Heart left ventricle (tissue), 16 donors: ENCODE measurements at regions not wholly inside any gene's neighbourhood (a gene's known extent, or its start where the extent isn't known, plus 50 kb on each side); places are given as distances from the start of the nearest gene placed in this dataset.

Experiments used
- ATAC-seq, 4 donors: fragments of 200-7000 bp; cut with Tn5 transposase; one replicate each; pipeline ENCODE4 v1.9.1; 2020 to 2022; ENCODE audit warnings: moderate library complexity in 4 of 4, mild to moderate bottlenecking in 3 of 4, moderate number of reproducible peaks in 1 of 4
- DNase-seq, 5 donors: peaks; one replicate each; pipeline ENCODE4 v3.0.0-alpha.2; 2020
- H3K27ac ChIP-seq, 12 donors: fragments of 200-600 bp; sonication (generic) in 4 of 12; one replicate each; pipeline versions ENCODE4 v1.5.0 to v1.8.0; 2016 to 2022; ENCODE audit warnings: mild to moderate bottlenecking in 2 of 12
- H3K27me3 ChIP-seq, 9 donors: fragments of 200-600 bp; sonication (generic) in 2 of 9; one replicate each; pipeline versions ENCODE4 v1.5.1 to v1.8.0; 2016 to 2022; ENCODE audit warnings: mild to moderate bottlenecking in 3 of 9
- H3K36me3 ChIP-seq, 9 donors: fragments of 200-600 bp; sonication (generic) in 2 of 9; one replicate each; pipeline versions ENCODE4 v1.5.0 to v1.8.0; 2018 to 2022; ENCODE audit warnings: mild to moderate bottlenecking in 2 of 9
- H3K4me1 ChIP-seq, 12 donors: fragments of 200-600 bp; sonication (generic) in 4 of 12; one replicate each; pipeline versions ENCODE4 v1.5.0 to v1.8.0; 2016 to 2022; ENCODE audit warnings: mild to moderate bottlenecking in 3 of 12
- H3K4me3 ChIP-seq, 12 donors: fragments of 200-600 bp; sonication (generic) in 4 of 12; one replicate each; pipeline versions ENCODE4 v1.5.0 to v1.8.0; 2017 to 2022; ENCODE audit warnings: mild to moderate bottlenecking in 9 of 12, moderate library complexity in 4 of 12
- H3K9me3 ChIP-seq, 12 donors: fragments of 200-600 bp; sonication (generic) in 4 of 12; one replicate each; pipeline versions ENCODE4 v1.5.0 to v1.8.0; 2016 to 2022; ENCODE audit warnings: mild to moderate bottlenecking in 1 of 12
- CTCF ChIP-seq, 12 donors: fragments of 200-600 bp; sonication (generic) in 4 of 12; IDR thresholded peaks; one replicate each; pipeline versions ENCODE4 v1.5.0 to v1.8.0; 2018 to 2022; ENCODE audit warnings: antibody characterized with exemption in 12 of 12, mild to moderate bottlenecking in 5 of 12
- POLR2A ChIP-seq, 2 donors: fragments of 450-650 bp; IDR thresholded peaks; one replicate each; pipeline ENCODE4 v1.6.1; 2017; ENCODE audit warnings: antibody characterized with exemption in 2 of 2, mild to moderate bottlenecking in 2 of 2, moderate library complexity in 2 of 2
- WGBS, 4 donors: extraction: QIAGEN DNeasy Blood & Tissue Kit in 2 of 4; methylation state at CpG; one replicate each; pipeline versions ENCODE4 v1.1.5 to v1.1.7; 2013 to 2018; 5-methylcytosine and 5-hydroxymethylcytosine counted together
- intact Hi-C, 10 donors: fragments of 100-400 bp; cut with DNase I; formaldehyde crosslinking; loops; one replicate each; pipeline versions ENCODE4 v1.11.1 to v1.14.2; 2022
- donor health status: ischemic (EF 13 %, LVEDD 7.1; RV severe dilation, severe dysfunction).
- donor health status: healthy with polysubstance abuse.
- donor health status: DM: no; HTN: yes; CAD: no.
- donor health status: DM: no; HTN: no; CAD: no.
- donor health status: ischemic (EF 25% LVEDD 6.9; RV normal size, moderate dysfunction).
- donor health status: ischemic (EF 25% LVEDD 5.7; RV mildly dilated, moderate dysfunction).
- donor health status: healthy.
- donor health status: DM: yes; HTN: yes; CAD: no.
- donor health status: ischemic (EF 35%, LVEDD 5.7; RV mildly dilated, moderate dysfunction).
- donor health status: nonischemic (EF 11% LVEDD 7.7; RV severe dilation, severe dysfunction).
- donor health status: DM: yes; HTN: yes; CAD: no.
- donor health status: PGD.
- donor health status: ischemic (EF 29% LVEDD 5.4; RV normal size, mild dysfunction).
- donor health status: nonischemic (EF 23%, LVEDD 6.1; RV moderate dilation, normal function).

GRCh38 chrX:43121637-43122036 lies 343.7 kb upstream of the PPP1R2C start:
- ATAC-seq = no peak

GRCh38 chrX:43139645-43140044 lies 361.7 kb upstream of the PPP1R2C start:
- H3K36me3 ChIP-seq = no peaks in the 10 kb centered on the region
- TF ChIP-seq POLR2A (IDR thresholded peaks at IDR 0.05) (no peak), CTCF (IDR thresholded peaks at IDR 0.05) (no peak)
- H3K4me3 ChIP-seq = no peak overlapping the region
- H3K4me1 ChIP-seq = no peaks in the 10 kb centered on the region
- DNase-seq = no peak
- 81 to 95% (median 94%) methylated on average over 1 of the region's 1 CpG for WGBS, 4 donors
- intact Hi-C loops = no loop called here
- H3K9me3 ChIP-seq = no peaks in the 10 kb centered on the region
- ATAC-seq = no peak
- peaks cover 0 to 8% (median 0%) of the 10 kb centered on the region in 9 donors for H3K27me3 ChIP-seq
- no peak overlapping the region for H3K27ac ChIP-seq

More at GRCh38 chrX:43121637-43122036, 343.7 kb upstream of the PPP1R2C start:
- H3K36me3 ChIP-seq = no peaks in the 10 kb centered on the region
- H3K27ac ChIP-seq = no peak overlapping the region
- TF ChIP-seq CTCF (IDR thresholded peaks at IDR 0.05) (peak in 2 of 12 donors; percentile 5 to 7), POLR2A (IDR thresholded peaks at IDR 0.05) (no peak)
- 90 to 98% (median 94%) methylated on average over 1 of the region's 1 CpG for WGBS, 4 donors
- H3K27me3 ChIP-seq = peaks cover 0 to 6% (median 0%) of the 10 kb centered on the region in 9 donors
- H3K4me3 ChIP-seq = no peak overlapping the region
- no peaks in the 10 kb centered on the region for H3K4me1 ChIP-seq
- DNase-seq = no peak
- intact Hi-C loops = no loop called here
- no peaks in the 10 kb centered on the region for H3K9me3 ChIP-seq

DNA sequence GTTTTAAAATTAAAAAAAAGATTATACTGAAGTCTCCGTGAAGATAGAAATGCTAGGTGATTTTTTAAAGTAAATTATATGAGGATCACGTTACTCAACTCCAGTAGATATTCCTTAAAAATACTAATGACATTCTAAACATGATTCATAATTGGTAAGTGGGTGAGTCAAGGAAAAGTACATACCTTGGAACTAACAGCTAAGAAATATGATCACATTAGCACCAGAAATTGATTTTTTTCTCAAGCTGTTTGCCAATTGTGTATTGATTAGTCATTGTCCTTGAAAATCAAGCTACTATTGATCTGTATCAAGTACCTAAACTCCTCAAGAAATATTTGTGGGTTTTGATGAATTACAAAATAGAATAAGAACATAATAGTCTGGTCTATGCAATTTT lies 362.6 kb upstream of the PPP1R2C start:
- ATAC-seq (no peak), DNase-seq (no peak)
- 50 to 92% (median 70%) methylated on average over 2 of the region's 2 CpGs for WGBS, 4 donors
- no peak overlapping the region for H3K4me3 ChIP-seq
- no peak overlapping the region for H3K27ac ChIP-seq
- H3K27me3 ChIP-seq = peaks cover 0 to 12% (median 0%) of the 10 kb centered on the region in 9 donors
- H3K36me3 ChIP-seq = no peaks in the 10 kb centered on the region
- H3K4me1 ChIP-seq = no peaks in the 10 kb centered on the region
- H3K9me3 ChIP-seq = no peaks in the 10 kb centered on the region
- TF ChIP-seq POLR2A (IDR thresholded peaks at IDR 0.05) (no peak), CTCF (IDR thresholded peaks at IDR 0.05) (no peak)
- intact Hi-C loops = no loop called here

DNA sequence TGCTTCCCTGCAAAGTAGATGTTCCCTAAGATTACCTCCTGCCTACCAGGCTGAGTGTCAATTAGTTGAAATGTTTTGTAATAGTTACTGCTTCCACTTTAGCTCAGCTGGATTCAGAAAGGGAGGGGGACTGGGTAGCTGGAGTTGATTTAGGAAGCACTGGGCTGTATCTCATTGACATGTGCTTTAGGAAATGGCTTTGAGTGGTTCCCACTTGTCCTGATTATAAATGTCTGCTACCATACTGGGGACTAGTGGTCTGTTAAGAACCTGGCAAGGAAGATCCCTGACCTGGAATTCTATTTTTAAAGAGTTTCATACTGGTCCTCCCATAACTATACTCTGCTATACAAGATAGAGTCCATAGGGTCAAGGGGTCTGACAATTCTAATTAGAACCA lies 363.9 kb upstream of the PPP1R2C start:
- Histone ChIP-seq H3K27ac (no peak overlapping the region), H3K36me3 (no peaks in the 10 kb centered on the region), H3K9me3 (no peaks in the 10 kb centered on the region), H3K27me3 (peaks cover 0 to 12% (median 0%) of the 10 kb centered on the region in 9 donors), H3K4me3 (no peak overlapping the region), H3K4me1 (no peaks in the 10 kb centered on the region)
- TF ChIP-seq CTCF (IDR thresholded peaks at IDR 0.05) = no peak
- DNase-seq (no peak), ATAC-seq (peak in 3 of 4 donors; percentile 42 to 84 (median 66))
- intact Hi-C loops = no loop called here
